HG03066 (cell line): ENCODE measurements at regions not wholly inside any gene's neighbourhood (a gene's known extent, or its start where the extent isn't known, plus 50 kb on each side); places are given as distances from the start of the nearest gene placed in this dataset.
"Not testable (repeated sequence)": the region's sequence is repeated elsewhere in the genome, so short reads cannot be mapped to it uniquely, and the experiment has no call there.

Source experiments
- ATAC-seq: cut with Tn5 transposase; IDR thresholded peaks from one replicate; pipeline ENCODE4 v1.9.1; 2021; ENCODE audit warnings: low read depth; ENCODE audit not compliant: unreplicated experiment

DNA sequence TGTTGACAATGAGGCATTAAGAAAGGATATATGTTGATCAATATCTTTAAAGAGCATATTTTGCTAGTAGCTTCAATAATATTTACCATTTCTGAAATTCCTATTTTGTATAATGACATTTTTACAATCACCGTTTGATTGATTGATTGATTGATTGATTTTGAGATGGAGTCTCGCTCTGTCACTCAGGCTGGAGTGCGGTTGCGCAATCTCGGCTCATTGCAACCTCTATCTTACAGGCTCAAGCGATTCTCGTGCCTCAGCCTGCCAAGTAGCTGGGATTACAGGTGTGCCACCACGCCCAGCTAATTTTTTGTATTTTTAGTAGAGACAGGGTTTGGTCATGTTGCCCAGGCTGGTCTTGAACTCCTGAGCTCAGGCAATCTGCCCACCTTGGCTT is 150.9 kb upstream of the TEX13D start:
- not testable (repeated sequence) for ATAC-seq

DNA sequence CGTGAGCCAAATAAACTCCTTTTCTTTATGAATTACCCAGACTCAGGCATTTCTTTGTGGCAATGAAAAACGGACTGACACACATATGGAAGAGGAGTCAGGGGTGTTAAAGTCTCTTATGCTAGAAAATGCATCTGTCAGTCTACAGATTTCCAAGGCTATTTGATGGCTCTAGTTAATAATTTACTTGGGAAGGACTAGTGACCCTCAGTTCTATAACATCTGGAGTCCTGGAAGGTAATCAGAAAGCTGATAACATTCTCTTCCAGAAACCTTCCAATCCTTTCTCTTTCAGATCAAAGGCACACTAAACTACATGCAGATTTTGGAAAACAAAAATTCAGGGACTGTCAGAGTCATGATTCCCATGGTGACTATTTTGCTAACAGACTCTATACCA is 142.0 kb upstream of the TEX13D start:
- ATAC-seq: no peak

DNA sequence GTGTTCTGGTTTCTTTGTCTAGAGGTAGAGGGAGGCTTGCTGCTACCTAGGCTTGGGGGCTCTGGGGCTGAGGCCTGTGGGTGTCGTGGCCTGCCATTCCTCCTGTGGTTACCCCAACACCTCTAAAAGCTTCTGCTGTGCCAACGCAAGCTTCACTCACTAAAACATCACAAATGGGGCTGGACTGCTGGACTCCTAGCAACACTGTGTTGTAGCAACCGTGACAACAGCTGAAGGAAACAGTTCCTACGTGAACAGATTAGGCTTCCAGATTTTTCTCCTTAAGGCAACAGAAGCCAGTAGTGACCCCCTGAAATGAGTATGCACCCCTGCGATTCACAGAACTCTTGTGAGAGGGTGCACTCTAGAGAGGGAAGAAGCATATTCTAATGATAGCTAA is 138.3 kb upstream of the TEX13D start:
- ATAC-seq: no peak

DNA sequence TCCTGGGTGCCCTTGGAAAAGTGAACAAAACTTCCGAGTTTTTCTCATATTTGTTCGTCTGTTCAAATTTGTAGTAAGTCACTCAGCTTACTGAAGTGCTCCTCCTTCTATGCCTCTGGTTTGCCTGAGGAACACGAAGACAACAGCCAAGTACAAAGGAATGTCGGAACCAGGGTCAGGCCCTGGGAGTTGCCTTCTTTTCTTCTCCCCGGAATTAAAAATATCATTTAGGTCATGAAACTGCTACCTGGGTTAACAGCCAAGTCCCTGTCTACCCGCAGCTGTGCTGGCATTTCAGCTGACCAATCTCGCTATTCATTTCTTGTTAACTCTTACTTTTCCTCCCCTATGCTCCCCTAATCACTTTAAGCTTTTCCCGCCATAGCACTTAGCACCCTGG is 137.6 kb upstream of the TEX13D start:
- ATAC-seq: no peak

DNA sequence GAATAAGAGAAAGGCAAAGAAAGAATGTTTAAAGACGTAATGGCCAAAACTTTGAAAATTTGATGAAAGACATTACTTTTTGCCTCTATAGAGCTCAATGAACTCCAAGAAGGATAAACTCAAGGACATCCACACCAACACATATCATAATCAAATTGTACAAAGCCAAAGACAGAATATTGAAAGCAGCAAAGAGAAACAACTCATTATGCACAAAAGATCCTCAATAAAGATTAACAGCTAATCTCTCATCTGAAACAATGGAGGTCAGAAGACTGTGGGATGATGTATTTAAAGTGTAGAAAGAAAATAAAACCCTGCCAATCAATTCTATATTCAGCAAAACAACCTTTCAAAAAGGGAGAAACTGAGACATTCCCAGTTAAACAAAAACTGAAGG is 129.1 kb upstream of the TEX13D start:
- ATAC-seq: no peak

DNA sequence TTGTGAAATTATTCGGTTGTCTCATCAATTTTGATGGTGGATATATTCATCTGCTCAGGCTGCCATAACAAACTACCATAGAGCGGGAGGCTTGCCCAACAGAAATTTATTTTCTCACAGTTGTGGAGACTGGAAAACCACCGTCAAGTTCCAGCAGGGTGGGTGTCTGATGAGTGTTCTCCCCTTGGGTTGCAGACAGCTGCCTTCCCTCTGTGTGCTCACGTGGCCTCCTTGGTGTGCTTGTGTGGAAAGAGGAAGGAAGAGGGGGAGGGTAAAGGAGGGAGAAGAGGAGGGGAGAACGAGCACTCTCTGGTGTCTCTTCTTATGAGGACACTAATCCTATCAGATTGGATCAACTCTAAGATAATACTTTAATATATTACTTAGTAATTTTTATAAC is 123.8 kb upstream of the TEX13D start:
- no peak for ATAC-seq

DNA sequence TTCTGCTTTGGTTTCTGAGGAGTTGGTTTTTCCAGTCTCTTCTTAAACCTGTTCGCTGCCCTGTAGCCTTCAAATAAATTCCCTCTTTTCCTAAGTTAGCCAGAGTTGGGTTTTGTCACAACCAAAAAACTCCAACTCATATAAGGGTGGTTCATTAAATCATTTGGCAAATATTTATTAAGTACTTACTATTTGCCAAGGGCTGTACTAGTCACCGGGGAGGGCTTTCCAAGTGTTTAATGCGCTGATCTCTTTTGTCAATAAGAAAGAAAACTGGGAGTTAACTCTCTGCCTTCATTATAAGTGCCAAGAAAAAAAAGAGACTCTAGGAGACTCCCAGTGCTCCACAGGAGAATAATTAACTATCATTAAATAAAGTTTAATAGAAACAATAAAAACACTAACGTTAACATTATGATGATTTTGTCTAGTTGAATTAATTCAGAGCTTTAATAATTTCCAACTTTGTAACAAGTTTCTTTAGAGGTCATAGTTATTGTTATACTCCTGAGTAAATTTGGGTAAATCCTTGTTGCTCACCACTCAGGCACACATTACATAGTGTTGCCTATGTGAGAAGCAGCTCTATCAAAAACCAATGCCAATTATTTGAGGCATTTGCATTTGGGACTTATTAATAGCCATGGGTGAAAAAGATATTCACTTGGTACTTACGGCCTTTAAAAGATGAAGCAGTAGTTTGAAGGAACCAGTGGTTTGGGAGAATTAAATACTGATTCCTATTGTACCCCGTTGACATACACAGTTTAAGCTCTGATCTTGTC is 122.5 kb upstream of the TEX13D start:
- no peak for ATAC-seq

DNA sequence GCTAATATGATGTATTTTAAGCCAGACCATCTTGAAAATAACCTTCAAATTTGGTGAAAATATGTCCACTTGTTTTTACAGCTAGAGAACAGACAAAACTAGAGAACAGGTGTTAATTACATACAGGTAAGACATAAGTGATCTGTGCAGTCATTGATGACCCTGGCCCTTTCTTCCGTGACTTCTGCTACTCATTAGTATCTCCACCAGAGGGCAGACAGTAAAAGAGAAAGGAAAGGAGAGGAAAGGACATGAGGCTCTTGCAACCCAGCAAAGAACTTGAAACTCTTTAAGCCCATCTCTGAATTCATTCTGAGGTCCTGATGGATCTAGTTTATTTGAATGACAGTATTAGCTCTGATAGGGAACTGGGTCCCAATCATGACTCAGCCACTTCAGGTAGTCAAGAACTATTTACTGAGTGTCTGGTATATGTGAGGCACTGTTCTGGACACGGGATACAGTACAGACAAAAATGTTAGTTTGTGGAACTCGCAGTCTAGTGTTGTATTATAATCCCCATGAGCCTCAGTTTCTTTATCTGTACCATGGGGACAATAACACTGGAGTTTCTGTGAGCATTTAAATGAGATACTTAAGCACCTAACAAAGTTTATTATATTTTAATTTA is 121.0 kb upstream of the TEX13D start:
- peak; percentile 86 for ATAC-seq

DNA sequence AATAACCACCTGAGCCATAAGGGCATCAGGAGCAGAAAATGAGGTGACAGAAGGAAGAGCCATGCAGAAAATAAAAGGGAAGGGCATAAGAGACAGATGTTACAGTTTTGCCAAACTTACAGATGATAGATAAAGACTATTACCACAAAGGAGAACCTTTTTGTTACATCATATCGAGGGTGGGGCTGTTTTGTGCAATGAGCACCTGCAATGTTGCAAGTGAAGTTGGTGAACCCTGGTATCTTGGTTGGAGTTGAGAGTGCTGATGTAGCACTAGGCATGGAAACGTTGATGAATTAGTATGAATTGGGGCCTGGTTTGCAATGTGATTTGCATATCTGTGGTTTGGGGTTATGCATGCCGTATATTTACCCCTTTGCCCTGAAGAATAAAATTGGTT is 119.8 kb upstream of the TEX13D start:
- ATAC-seq: no peak

DNA sequence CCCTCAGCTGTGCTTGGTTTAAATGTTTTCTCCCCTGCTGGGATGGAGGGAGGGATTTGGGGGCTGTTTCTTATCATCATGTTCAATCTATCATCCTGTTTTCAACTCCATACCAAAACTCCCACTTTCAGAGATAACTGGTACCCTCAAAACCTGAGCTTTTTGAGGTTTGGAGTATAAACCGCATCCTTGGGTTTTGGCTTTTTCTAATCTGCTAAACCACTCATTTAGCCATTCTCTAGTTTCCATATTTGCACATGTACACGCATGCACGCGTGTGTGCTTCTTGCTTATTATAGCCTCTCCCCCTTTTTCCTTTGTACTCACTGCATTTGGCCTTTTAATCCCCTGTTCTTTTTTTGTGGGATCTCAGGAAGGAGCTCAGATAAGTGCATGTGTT is 116.7 kb upstream of the TEX13D start:
- ATAC-seq: no peak

DNA sequence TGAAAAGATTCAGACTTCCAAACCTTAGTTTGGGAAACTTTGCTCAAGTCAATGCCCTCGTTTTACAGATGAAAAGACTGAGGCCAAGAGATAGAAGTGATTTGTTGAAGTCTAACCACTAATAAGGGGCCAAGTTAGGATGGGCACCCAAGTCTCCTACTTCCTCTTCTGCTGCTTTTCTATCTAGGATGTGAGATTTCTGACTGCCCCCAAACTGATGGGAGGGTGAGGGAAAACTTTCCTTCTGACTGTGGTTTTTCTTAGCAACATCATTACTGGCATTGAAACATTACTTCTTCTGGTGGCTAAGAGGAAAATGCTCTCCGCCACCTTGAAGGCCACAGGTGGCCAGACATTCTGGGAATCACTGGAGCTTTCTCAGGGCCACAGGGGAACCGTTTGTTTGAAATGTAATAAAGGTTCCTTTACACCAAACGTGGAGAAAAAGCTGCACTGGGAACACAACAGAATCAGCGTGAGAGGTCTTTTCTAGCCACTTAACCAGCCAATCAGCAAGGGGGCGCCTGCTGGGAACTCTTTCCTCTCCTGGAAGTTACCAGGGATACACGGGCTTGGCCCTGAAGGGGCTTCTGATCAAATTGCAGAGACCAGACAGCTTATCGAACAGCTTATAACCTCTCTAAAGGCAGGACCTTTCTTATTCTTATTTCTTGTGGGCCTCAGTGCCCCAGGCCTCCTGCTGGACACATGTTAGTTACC is 115.9 kb upstream of the TEX13D start:
- ATAC-seq: no peak

DNA sequence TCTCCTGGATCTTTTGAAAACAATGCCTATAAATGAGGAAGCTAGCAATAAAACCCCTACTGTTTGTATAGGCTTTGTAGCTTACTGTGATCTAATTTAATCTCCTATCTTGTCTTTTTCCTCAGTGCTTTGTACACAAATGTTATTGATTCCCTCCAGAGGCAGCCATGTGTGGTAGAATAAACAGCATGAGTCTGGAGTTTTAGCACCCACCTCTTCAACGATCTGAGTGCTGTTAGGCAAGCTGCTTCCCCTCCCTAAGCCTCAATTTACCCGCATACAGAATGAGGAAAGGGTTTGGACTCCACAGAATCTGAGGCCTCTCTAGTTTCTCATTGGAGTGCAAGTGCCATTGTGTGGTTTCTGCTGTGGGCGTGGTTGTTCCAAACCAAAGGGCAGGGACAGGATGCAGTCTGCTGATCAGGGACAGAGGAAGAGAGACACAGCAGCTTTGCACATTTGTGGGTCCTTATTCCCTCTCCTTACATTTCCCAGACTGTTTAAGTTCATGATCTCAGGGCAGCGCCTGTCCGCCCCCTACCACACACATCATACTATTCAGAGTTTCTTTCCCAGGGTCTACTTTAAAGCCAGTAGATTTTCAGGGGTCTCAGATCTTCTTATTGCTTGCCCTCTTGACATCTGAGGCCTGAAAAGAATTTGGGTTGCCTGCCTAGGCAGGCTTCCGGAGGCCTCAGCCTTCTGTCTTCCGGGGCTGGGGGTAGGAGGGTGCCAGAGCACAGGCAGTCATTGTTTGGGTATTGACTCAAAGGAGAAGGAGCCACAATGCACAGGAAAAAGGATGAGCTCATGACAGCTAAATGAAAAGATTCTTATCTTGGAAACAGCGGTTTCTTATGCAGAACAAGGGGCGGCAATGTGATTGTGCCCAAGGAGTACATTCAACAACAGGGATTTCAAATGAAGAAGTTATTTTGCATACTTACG is 114.9 kb upstream of the TEX13D start:
- ATAC-seq: peak; percentile 69

DNA sequence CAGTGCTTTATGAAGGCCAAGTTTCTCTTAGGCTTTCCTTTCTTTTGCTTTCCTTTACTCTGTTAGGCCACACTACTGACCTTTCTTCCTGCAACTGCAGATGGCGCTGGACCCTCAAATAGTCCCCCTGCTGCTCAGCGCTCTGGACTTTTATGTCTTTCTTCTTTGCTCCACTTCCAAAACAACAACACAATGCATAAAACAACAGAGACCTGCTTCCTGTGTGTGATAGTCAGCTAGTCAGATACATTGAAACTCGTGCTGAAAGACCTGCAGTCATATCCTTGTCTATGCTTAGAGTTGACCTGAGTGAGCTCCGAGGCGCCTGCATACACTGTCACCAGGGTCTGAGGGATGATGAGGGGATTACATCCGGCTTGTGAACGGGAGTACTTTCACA is 108.9 kb upstream of the TEX13D start:
- no peak for ATAC-seq

DNA sequence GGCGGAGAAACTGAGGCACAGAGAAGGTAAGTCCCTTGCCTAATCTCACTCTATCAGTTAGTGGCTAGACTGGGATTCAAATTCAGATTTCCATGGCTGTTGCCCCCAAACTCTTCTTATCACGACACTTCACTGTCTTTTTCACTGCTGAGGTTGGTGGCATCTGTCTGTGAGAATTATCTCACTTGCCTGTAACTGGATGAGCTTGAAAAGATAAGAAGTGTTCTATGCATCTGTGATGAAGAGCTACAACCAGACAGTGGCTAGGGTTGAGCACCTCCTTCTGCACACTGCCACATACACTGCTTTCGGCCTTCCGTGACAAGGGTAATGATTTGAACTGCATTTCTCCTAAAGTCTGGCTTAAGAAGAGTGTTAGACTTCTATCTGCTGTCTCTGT is 107.9 kb upstream of the TEX13D start:
- ATAC-seq: no peak

DNA sequence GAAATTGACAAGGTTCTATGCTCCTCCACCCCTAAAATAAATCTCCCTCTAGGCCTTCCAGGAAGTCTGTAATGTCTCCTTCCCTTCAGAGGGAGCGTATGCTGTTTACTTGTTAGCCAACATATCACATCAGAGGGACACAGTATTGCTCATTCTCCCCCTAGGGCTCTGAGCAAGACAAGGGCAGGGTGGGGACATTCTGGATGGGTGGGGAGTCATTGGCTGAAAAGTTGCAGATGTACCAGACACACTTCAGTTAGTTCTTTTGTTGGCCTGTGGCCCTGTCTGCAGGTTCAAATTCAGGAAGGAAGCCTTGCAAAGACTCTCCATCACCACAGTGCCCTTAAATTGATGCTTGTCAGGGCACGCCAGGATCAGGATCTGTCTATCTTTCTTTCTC is 106.3 kb upstream of the TEX13D start:
- ATAC-seq: no peak

DNA sequence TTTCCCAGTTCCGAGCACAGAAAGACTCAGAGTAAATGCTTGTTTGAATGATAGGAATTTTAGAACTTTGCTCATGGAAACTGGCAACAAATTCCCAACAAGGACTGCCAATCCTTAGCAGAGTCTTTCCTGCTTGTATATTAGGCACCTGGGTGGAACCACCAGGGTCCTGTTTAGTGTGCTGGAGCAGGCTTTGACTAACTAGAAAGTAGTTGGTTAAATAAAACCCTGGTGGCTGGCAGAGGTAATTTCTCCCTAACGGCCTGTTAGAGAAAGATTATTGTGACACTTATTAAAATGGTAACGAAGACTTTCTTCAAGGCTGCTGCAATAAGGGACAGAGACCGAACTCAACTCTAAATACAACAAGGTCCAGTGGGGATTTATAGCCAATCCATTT is 103.6 kb upstream of the TEX13D start:
- ATAC-seq: no peak

DNA sequence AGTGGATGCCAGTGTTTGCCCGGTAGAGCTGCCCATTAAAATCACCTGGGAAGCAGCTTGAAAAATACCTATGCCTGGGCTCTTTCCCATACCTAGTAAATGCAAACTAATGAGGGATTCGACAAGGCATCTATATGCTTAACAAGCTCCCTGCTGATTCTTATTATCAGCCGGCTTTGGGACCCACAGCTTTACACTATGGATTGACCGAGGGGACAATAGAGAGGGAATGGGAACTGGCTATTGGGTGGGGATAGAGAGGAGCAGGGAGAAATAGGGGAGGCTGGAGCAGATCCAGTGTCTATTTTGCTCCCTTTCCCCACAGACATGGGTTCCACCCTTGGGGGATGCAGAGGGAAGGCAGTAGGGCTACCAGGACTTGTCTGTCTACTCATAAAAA is 103.1 kb upstream of the TEX13D start:
- ATAC-seq: no peak

DNA sequence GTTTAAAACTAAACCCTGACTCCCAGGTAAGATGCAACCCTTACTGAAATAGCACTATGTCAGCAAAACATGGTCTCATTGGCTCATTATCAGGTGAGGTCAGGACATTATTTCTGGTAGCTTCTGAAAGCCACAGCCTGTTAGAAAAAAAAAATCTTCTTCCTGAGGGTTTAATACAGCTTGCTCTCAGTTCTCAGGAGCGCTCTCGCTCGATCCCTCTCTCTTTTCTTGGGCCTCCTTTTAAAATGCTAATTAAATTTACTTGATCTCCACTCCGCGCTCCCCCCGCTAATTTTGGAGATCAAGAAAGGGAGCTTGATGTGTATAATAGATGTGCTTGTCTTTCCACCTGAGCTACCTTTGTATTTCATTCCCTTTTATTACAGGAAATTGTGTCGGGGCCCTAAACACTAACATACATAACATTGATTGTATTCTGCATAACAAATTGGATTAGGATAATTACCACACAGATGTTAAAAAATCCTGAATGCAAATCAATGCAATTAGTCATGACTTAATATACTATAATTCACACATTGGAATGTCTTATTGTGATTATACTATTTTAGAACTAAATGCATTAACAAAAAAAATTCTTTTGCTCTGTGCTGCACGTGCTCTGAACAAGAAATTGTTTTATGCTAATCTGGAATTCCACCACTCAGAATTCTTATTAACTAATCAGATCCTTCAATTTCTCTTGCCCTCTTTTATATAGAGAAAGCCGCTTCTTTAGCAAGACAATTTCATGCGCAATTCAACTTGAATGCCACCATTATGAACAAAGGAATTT is 101.6 kb upstream of the TEX13D start:
- no peak for ATAC-seq

DNA sequence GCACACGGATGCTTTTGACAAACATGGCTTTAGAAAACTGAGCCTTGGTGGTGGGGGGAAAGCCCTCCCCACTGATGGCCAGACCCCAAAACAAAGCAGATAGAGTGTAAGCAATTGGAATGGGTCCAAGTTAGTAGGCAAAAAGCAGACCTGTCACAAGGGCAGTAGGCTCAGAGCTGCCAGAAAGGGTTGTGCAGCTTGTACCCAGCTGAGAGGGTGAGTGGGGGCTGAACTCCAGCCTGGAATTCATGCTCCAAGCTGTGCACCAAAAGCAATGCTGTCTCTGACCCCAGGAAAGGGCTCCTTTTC is 101.1 kb upstream of the TEX13D start:
- no peak for ATAC-seq

DNA sequence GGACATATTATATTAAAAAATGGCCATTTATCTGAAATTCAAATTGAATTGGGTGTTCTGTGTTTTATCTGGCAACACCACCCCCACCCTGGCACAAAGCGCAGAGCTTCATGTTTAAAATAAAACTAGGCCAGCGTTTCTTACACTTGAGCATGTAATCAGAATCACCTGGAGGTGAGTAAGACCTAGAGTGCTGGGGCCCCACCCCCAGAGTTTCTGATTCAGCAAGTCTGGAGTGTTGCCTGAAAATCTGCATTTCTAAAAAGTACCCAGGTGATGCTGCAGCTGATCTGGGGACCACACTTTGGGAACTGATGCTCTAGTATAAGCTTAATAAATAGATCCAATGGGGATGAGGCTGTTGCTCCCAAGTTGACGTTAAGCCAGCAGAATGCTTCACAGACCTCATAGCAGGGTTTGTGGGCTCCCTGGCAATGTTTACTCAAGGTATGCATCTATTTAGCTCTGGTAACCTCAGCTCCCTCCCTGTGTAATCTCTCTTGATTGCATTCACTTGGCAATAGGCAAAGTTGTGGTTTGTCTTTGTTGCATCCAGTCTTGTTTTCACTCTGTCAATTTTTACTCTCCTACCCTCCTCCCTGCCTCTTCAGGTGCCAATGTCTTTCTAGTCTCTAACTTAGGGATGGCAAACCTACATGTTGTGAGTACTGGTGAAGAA is 99.8 kb upstream of the TEX13D start:
- ATAC-seq: peak; percentile 59
